Activated T-cell treated with anti-CD3 and anti-CD28 coated beads, Interleukin-2, amount 50 U/mL, for 72 hours (primary cell): ENCODE measurements at regions not wholly inside any gene's neighbourhood (a gene's known extent, or its start where the extent isn't known, plus 50 kb on each side); places are given as distances from the start of the nearest gene placed in this dataset.

ENCODE experiments used
- ATAC-seq, 2 donors: fragments of 150-1000 bp; cut with Tn5 transposase; replicated peaks in 1 of 2; 2 replicates each; pipeline ENCODE4 v1.10.0; 2021; ENCODE audit warnings: moderate library complexity in 2 of 2, mild to moderate bottlenecking in 1 of 2
- DNase-seq, 2 donors: peaks; one replicate each; pipeline ENCODE4 v3.0.0; 2021 to 2022; ENCODE audit warnings: mixed read lengths in 1 of 2
- H3K27ac Mint-ChIP-seq: one replicate; pipeline ENCODE4 v1.8.0; 2022; ENCODE audit warnings: mild to moderate bottlenecking, moderate library complexity, mixed read lengths
- H3K27me3 Mint-ChIP-seq: one replicate; pipeline ENCODE4 v1.8.0; 2022; ENCODE audit warnings: low read depth, mixed read lengths
- H3K36me3 Mint-ChIP-seq, 2 donors: one replicate each; pipeline ENCODE4 v1.8.0; 2022; ENCODE audit warnings: mixed read lengths in 2 of 2, mild to moderate bottlenecking in 1 of 2; ENCODE audit not compliant: insufficient read depth in 2 of 2
- H3K4me1 Mint-ChIP-seq: one replicate; pipeline ENCODE4 v1.8.0; 2022; ENCODE audit warnings: low read depth, mixed read lengths
- H3K4me3 Mint-ChIP-seq, 2 donors: one replicate each; pipeline ENCODE4 v1.8.0; 2022; ENCODE audit warnings: mild to moderate bottlenecking in 2 of 2, mixed read lengths in 2 of 2, moderate library complexity in 2 of 2
- H3K9me3 Mint-ChIP-seq, 2 donors: one replicate each; pipeline ENCODE4 v1.8.0; 2022; ENCODE audit warnings: mixed read lengths in 2 of 2

GRCh38 chr5:135279328-135279727 lies 119.7 kb downstream of the MACROH2A1 start:
- Mint-ChIP-seq H3K9me3 (no peaks in the 10 kb centered on the region), H3K4me3 (no peak overlapping the region), H3K27ac (no peak overlapping the region), H3K27me3 (no peaks in the 10 kb centered on the region), H3K4me1 (no peaks in the 10 kb centered on the region), H3K36me3 (no peaks in the 10 kb centered on the region)
- DNase-seq, result no peak
- ATAC-seq, result no peak

- no peaks in the 10 kb centered on the region for H3K4me1 Mint-ChIP-seq
- H3K36me3 Mint-ChIP-seq, result no peaks in the 10 kb centered on the region
- H3K9me3 Mint-ChIP-seq, result no peaks in the 10 kb centered on the region
- no peak overlapping the region for H3K27ac Mint-ChIP-seq
- DNase-seq (no peak), ATAC-seq (no peak)
- no peaks in the 10 kb centered on the region for H3K27me3 Mint-ChIP-seq
- no peak overlapping the region for H3K4me3 Mint-ChIP-seq
These were observed 122.9 kb downstream of the MACROH2A1 start for GRCh38 chr5:135276151-135276550.

- peak in 1 of 2 donors; percentile 35 for ATAC-seq
These were observed 125.8 kb downstream of the MACROH2A1 start for GRCh38 chr5:135273212-135273611.

DNA sequence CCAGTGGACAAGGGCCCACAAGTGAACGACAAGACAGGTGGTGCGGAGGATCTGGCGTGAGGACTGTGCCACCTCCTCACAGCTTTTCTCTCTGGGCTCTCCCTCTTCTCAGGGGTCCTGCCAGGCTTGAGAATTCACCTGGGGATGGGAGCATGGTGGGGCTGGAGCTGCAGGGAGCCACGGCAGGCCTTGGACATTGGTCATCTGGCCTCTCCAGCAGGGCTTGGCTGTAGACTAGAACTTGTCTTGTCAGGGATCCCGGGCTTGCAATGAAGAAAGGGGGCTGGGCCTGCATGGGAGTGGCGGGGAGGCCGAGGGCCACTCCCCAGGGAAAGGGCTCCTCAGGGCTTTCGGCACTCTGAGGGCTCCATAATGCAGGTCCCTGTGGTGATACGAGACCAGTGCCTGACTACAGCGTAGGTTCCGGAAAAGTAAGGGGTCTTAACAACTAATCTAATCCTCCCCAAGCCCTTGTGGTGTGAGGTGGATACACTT lies 126.7 kb downstream of the MACROH2A1 start:
- Mint-ChIP-seq H3K27me3 (no peaks in the 10 kb centered on the region), H3K27ac (no peak overlapping the region), H3K4me3 (no peak overlapping the region), H3K9me3 (no peaks in the 10 kb centered on the region), H3K4me1 (no peaks in the 10 kb centered on the region), H3K36me3 (no peaks in the 10 kb centered on the region)
- ATAC-seq (no peak), DNase-seq (no peak)

More at GRCh38 chr5:135273212-135273611, 125.8 kb downstream of the MACROH2A1 start:
- no peak for DNase-seq
- H3K27ac Mint-ChIP-seq, result no peak overlapping the region
- no peaks in the 10 kb centered on the region for H3K27me3 Mint-ChIP-seq
- no peaks in the 10 kb centered on the region for H3K4me1 Mint-ChIP-seq
- H3K36me3 Mint-ChIP-seq, result no peaks in the 10 kb centered on the region
- no peak overlapping the region for H3K4me3 Mint-ChIP-seq
- H3K9me3 Mint-ChIP-seq, result no peaks in the 10 kb centered on the region

GRCh38 chr5:135271533-135272310 lies 127.3 kb downstream of the MACROH2A1 start:
- H3K36me3 Mint-ChIP-seq, result no peaks in the 10 kb centered on the region

GRCh38 chr5:135269931-135270421 lies 129.1 kb downstream of the MACROH2A1 start:
- ATAC-seq (no peak), DNase-seq (no peak)
- Mint-ChIP-seq H3K4me1 (no peaks in the 10 kb centered on the region), H3K36me3 (no peaks in the 10 kb centered on the region), H3K9me3 (no peaks in the 10 kb centered on the region), H3K27me3 (no peaks in the 10 kb centered on the region), H3K4me3 (no peak overlapping the region), H3K27ac (no peak overlapping the region)

More at GRCh38 chr5:135271533-135272310, 127.3 kb downstream of the MACROH2A1 start:
- Mint-ChIP-seq H3K27ac (no peak overlapping the region), H3K4me3 (no peak overlapping the region), H3K27me3 (no peaks in the 10 kb centered on the region), H3K9me3 (no peaks in the 10 kb centered on the region), H3K4me1 (no peaks in the 10 kb centered on the region)
- DNase-seq (no peak), ATAC-seq (no peak)

DNA sequence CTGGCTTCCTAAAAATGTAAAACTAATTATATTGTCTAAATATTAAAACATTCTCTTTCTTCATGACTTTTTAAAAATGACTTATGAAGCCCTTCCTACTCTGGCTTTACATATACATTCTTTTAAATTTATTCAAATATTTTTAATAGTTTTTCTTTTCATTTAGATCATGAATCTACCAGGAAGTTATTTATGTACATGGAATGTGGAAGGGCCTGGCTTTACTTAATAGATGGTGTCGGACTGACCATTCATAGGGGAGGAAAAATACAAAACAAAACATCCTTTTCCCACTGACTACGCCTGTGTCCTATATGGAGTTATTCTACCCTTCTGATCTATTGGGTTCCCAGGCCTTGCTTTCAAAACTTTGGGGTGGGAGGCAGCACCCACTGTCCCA lies 129.8 kb downstream of the MACROH2A1 start:
- DNase-seq (no peak), ATAC-seq (no peak)
- H3K4me1 Mint-ChIP-seq, result no peaks in the 10 kb centered on the region
- H3K4me3 Mint-ChIP-seq, result no peak overlapping the region
- H3K9me3 Mint-ChIP-seq, result no peaks in the 10 kb centered on the region
- H3K36me3 Mint-ChIP-seq, result no peaks in the 10 kb centered on the region
- H3K27me3 Mint-ChIP-seq, result no peaks in the 10 kb centered on the region
- H3K27ac Mint-ChIP-seq, result no peak overlapping the region

DNA sequence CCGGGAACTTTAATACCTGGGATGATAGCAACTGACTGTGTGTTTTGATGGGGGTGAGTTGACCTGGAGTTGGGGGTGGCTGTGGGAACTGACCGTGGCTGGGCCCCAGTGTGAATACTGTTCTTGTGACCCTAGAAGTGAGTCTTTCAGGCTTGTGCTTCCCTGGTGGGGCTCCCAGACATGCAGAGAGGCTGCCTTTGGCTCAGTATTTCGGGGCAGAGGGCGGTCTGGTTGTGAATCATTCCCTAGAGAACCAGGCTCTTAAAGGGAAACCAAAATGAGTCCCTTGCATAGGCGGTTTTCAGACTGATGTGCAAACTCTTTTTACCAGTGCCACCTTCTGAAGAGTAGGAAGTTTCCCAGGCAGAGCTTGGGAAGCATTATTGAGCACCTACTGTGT lies 132.1 kb downstream of the MACROH2A1 start:
- Mint-ChIP-seq H3K36me3 (no peaks in the 10 kb centered on the region), H3K4me3 (no peak overlapping the region), H3K4me1 (no peaks in the 10 kb centered on the region), H3K9me3 (no peaks in the 10 kb centered on the region), H3K27me3 (no peaks in the 10 kb centered on the region), H3K27ac (no peak overlapping the region)
- DNase-seq, result no peak
- ATAC-seq, result no peak

GRCh38 chr5:135266303-135266635 lies 132.8 kb downstream of the MACROH2A1 start:
- Mint-ChIP-seq H3K9me3 (no peaks in the 10 kb centered on the region), H3K4me1 (no peaks in the 10 kb centered on the region), H3K4me3 (no peak overlapping the region), H3K27ac (no peak overlapping the region), H3K27me3 (no peaks in the 10 kb centered on the region), H3K36me3 (no peaks in the 10 kb centered on the region)
- ATAC-seq (no peak), DNase-seq (no peak)

DNA sequence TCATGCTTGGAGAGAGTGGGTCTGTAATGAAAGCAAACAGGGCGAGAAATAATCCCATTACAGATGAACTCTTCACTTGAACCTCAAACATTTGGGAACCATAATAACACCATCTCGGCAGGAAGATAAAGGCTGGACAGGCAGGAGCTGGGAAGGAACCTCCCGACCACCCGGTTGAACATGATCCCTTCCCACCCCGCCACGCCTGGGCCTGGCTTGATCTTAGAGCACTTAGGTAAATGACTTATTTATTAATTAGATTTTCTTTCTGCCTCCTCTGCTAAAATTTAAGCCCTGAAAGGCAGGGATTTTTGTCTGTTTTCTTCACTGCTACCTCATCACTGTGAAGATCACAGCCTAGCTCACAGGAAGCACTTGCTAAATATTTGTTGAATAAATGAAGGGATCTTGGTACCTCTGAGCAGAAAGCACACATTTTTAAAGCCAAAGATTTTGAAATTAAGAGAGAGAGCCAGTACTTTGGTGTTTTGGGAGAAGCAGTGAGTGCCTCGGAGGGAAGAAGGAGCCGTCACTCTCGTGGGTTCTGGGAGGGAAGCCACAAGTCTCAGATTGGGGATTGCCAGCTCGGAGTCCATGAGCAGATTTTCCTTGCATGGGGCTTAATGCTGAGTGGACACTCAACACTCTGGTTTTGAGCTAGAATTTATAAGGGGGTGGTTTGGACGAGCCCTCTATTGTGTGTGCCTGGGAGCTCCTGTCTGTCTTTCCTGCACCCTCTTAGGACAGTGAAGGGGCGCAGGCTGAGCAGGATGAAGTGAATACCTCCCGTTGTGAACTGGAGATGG lies 133.3 kb downstream of the MACROH2A1 start:
- DNase-seq (no peak), ATAC-seq (no peak)
- Mint-ChIP-seq H3K4me3 (no peak overlapping the region), H3K4me1 (no peaks in the 10 kb centered on the region), H3K9me3 (no peaks in the 10 kb centered on the region), H3K36me3 (no peaks in the 10 kb centered on the region), H3K27me3 (peaks cover 3% of the 10 kb centered on the region), H3K27ac (no peak overlapping the region)

DNA sequence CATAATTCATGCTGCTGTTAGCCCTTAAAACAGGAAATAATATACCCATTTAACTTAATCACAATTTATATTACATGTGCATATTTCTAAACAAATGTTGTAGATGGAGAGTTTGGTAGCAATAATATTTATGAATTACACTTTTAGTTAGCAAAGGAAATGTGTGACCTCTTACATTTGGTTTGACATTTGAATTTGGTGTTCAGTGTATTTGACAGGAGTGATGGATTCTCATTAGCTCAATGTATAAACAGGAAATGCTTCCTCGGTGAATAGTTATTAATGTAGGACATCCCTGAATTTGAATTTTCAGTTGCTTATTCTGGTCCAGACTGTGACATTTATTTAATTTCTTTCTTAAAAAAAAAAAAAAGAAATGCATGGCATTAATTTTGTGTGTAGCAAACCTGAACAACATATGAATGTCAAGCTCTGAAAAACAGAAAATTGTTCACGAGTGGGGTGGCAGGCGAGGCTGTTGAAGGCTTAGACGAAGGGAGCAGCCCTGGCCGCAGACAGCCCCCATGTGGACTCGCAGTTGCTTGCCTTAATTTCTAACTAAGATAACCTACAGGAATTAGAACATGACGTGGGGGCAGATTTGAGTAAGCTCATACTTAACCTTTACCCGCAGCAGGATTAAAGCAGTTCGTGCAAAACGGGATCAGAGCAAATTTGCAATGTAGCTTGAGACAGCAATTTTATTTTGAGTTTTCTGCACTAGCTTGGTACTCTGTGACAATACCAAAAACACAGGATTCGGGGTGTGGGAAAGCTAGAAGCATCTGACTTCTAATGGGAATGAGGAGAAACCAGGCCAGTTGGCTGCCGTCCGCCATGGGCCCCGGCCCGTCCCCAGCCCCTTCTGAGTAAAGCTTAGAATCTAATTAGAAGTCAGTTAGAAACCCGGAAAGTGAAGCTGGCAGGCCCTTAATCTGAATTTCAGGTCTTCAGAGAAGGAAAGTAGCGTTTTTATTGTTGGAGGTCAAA lies 134.3 kb downstream of the MACROH2A1 start:
- H3K9me3 Mint-ChIP-seq, result peaks cover 0 to under 1% of the 10 kb centered on the region in 2 donors

DNA sequence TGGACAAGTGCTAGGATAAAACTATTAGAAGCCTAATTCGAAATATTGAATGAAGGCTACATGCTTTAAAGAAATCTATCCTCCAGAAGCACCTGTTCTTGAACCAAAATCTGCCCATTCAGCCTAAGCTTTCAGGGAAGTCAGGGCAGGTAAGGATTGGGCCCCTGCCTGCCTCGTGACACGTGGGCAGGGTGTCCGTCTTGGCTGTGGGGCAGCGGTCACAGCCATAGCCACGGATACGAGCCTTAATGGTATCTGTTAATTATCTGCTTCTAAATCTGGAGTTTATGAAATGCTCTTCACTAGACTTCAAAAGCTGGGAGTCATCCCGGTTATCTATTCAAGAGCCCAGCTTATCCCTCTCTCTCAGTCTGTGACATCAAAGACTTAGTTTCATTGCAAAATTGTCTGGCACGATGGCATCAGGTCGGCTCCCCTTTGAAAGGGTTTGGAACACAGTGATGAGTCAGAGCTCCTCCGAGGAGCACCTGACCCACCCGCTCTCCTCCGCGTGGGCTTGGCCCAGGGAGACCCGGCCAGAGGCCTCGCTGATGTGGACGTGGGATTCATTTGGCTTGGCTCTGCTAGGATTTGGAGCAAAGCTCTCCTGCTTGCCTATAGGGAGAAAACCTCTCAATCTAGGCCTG lies 135.9 kb downstream of the MACROH2A1 start:
- Mint-ChIP-seq H3K9me3 (peaks cover 1 to 2% of the 10 kb centered on the region in 2 donors), H3K27me3 (peaks cover 7% of the 10 kb centered on the region), H3K4me1 (no peaks in the 10 kb centered on the region), H3K27ac (no peak overlapping the region), H3K36me3 (peaks cover 2 to 4% of the 10 kb centered on the region in 2 donors), H3K4me3 (no peak overlapping the region)
- no peak for ATAC-seq
- no peak for DNase-seq

More for the DNA sequence above, 134.3 kb downstream of the MACROH2A1 start:
- ATAC-seq (no peak), DNase-seq (no peak)
- H3K27me3 Mint-ChIP-seq, result peaks cover 7% of the 10 kb centered on the region
- no peak overlapping the region for H3K27ac Mint-ChIP-seq
- no peaks in the 10 kb centered on the region for H3K4me1 Mint-ChIP-seq
- peaks cover 0 to 2% of the 10 kb centered on the region in 2 donors for H3K36me3 Mint-ChIP-seq
- no peak overlapping the region for H3K4me3 Mint-ChIP-seq
